HG03159 (cell line): ENCODE measurements at regions not wholly inside any gene's neighbourhood (a gene's known extent, or its start where the extent isn't known, plus 50 kb on each side); places are given as distances from the start of the nearest gene placed in this dataset.

Experiments
- ATAC-seq: cut with Tn5 transposase; IDR thresholded peaks from one replicate; pipeline ENCODE4 v1.9.1; 2021; ENCODE audit warnings: mild to moderate bottlenecking, moderate library complexity; ENCODE audit not compliant: unreplicated experiment

GRCh38 chr14:55734731-55735130 is 154.7 kb downstream of the KTN1 start:
- ATAC-seq: no peak

GRCh38 chr14:55739967-55740648 is 160.1 kb downstream of the KTN1 start:
- no peak for ATAC-seq

DNA sequence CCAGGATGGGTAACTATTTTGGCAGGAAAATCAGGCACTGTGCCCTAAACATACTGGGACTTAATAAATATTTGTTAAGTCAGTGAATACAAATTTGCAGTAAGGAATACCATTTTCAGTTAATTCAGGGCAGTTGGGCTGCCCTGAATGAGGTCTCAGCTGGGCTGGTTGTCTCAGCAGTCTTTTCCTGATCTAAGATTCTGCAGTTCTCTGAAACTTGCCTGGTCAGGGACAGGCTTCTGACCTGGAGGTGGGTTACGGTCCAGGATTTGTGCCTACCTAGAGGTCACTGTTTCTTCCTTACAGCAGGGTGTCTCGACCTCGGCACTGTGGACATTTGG is 160.6 kb downstream of the KTN1 start:
- ATAC-seq: no peak

- ATAC-seq: no peak
These were observed 161.2 kb downstream of the KTN1 start for GRCh38 chr14:55741240-55741639.

GRCh38 chr14:55743551-55743950 is 163.5 kb downstream of the KTN1 start:
- ATAC-seq: no peak

- no peak for ATAC-seq
These were observed 164.3 kb downstream of the KTN1 start for GRCh38 chr14:55744321-55744720.

DNA sequence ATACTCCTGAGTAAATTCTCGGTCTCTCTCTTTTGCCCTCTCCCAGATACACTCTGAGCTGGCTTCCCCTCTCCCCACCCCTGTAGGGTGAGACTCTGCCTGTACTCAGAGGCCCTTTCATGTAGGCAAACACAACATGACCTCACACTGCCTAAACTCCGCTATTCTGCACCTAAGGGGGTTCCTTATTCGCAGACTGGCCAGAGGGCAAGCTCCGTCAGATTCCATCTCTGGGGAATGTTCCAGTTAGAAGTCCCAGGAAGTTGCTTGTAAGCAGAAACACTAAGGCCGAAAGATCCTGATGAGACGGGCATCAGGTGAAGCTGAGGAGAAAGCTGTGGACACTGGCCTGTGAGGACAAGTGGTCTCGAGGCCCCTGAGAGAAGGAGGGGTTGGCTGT is 165.9 kb downstream of the KTN1 start:
- no peak for ATAC-seq

DNA sequence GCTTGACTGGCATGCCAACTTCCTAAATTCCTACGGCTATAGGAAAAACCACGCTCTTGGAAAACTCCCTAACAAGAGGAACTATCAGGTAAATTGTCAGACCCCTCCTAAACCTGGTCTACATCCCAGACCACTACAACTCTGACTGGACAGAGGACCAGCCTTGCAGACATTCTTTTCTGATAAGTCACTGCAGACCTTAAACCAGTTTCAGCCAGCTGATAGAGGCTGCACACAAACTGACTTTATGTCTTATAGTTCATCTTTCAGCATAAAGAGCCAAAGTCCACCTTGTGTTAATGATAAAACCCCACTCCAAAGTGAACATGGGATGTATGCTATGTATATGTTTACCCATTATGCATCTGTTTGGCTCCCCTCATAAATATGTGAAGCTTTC is 166.6 kb downstream of the KTN1 start:
- ATAC-seq: no peak

DNA sequence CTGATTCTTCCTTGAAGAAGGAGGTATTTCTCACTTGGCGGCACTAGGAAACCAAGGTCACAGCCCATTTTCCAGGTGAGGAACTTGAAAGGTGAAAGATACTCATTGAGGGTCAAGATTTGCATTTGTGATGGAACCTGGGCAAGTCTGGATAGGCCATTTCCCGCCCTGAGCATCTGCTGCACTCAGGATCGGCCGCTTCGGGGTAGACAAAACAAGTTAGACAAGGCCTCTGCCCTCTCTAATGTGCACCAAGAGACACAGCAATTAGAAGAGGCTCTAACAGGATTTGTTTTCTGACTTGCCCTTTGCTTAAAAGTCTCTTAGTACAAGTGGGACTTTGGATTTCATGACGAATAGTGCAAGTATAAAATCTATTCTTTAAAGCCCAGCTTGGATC is 167.2 kb downstream of the KTN1 start:
- ATAC-seq: no peak

DNA sequence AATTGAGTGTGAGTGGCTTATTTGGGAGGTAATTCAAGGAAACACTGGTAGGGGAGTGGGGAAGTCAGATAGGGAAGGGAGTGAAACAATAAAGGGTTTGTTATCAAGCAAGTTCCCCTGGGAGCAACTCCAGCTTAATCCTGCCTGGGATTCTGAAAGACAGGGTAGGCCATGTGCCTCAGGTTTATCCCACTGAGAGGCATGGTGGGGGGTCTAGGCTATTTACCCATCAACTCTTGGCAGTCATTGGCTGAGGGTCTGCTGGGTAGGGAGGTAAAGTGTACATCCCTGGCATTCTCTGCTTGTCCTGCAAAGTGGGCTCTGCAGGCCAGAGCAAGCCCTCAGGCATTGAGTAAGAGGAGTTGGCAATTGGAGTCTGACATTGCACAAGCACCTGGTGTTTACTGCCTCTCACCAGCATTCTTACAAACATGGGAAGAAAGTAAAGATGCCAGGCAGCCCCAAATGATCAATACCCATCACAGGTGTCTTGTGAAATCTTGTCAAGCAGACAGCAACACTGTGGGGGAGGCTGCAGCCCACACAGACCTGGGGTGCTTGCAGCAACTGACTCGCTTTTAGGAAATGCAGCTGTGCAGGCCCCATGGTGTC is 169.3 kb downstream of the KTN1 start:
- ATAC-seq: no peak

GRCh38 chr14:55749946-55750345 is 169.9 kb downstream of the KTN1 start:
- ATAC-seq: no peak

GRCh38 chr14:55752580-55753390 is 172.8 kb downstream of the KTN1 start:
- ATAC-seq: no peak

GRCh38 chr14:55754471-55754870 is 174.5 kb downstream of the KTN1 start:
- no peak for ATAC-seq

GRCh38 chr14:55754871-55755270 is 174.9 kb downstream of the KTN1 start:
- ATAC-seq: no peak

DNA sequence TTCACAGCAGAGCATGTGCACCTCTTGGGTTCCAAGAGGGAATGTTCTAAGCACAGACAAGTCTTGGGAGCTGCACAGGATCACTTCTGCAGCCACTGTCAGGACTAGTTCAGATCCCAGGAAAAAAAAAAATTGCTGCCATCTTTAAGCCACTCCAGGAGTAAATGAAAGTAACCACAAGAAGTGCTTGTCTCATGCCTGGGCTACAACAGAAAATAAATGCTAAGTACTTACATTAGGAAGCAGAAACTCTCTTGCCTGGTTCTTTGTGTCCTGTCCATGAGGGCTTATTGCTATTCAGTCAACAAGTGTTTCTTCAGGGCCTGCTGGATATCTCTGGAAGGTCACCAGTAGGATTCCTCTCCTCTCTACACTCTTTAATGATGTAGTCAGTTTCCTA is 176.1 kb downstream of the KTN1 start:
- no peak for ATAC-seq

GRCh38 chr14:55756557-55756956 is 176.6 kb downstream of the KTN1 start:
- no peak for ATAC-seq

GRCh38 chr14:55758796-55759195 is 178.8 kb downstream of the KTN1 start:
- no peak for ATAC-seq

DNA sequence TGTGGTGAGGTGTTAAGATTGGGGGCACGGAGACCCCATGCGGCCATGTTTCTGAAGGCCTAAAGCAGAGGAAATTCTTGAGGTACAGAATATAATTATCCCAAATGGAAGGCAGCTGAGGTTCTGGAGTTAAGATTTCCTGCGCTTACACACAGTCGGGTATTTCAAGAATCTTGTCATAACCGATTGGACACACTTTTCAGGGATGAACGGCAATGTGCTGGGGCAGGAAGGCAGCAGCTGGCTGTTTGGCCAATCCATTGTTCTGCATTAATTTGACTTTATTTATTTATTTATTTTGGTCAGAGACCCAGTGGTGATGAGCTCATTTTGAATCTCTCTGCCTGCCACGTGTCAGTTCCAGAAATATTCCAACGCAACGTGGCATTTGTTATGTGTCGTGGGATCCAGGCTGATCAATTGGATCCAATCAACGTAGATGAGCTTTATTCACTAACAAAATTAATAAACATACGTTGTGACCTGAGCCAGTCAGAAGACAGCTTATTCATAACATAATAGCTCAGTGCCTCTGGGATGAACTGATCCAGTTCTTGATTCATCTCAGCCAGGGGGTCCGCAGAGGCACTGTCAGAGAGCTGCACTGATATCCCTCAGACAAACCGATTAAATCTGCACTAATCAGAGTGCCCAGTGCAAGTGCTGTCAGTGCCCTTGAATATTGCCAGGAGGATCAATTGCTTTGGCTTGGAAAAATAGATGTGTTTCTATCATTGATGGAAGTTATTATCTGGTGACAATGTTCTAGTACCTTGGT is 181.0 kb downstream of the KTN1 start:
- ATAC-seq: no peak

DNA sequence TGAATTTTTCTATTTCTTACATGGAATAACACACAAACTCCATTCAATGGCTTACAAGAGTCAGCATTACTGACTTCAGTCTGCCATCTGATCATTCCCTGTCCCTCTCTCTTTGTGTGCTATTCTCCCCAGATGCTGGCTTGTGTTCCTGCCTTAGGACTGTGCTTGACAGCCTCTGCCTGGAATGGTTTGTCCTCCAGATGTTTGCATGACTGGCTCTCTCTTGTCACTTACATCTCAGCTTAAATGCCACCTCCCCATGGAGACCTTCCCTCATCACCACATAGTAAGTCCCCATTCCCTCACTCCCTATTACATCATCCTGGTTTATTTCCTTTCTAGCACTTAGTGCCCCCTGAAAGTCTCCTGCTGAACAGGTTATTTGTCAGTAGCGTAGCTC is 181.6 kb downstream of the KTN1 start:
- ATAC-seq: no peak

GRCh38 chr14:55762595-55763232 is 182.7 kb downstream of the KTN1 start:
- peak; percentile 54 for ATAC-seq

- no peak for ATAC-seq
These were observed 184.8 kb downstream of the KTN1 start for GRCh38 chr14:55764784-55765183.
